ENCODE measurements at regions not wholly inside any gene's neighbourhood (a gene's known extent, or its start where the extent isn't known, plus 50 kb on each side); places are given as distances from the start of the nearest gene placed in this dataset.

- Histone ChIP-seq H3K4me2 (ENCODE audit: insufficient read depth, insufficient read length, low read length) (no peak overlapping the region), H3K79me2 (ENCODE audit: insufficient read depth, low read length) (no peaks in the 10 kb centered on the region), H3K23me2 (ENCODE audit: insufficient read length, low read depth, low read length, poor library complexity, severe bottlenecking) (no peaks in the 10 kb centered on the region), H2BK120ac (ENCODE audit: low read depth, low read length, poor library complexity, severe bottlenecking) (no peak overlapping the region), H3K4ac (ENCODE audit: low read depth, low read length) (no peak overlapping the region), H2AK5ac (ENCODE audit: insufficient read length, low read length) (no peak overlapping the region), H3K27ac (ENCODE audit: insufficient read length, low read depth, low read length) (no peak overlapping the region), H4K8ac (replicated peaks; ENCODE audit: insufficient read length, low read depth, low read length) (no peak overlapping the region), H2BK12ac (ENCODE audit: insufficient read length, low read depth, low read length) (no peak overlapping the region), H2BK20ac (ENCODE audit: low read depth, low read length, poor library complexity, severe bottlenecking) (no peak overlapping the region), H3K23ac (ENCODE audit: insufficient read length, low read depth, low read length) (no peak overlapping the region), H4K20me1 (ENCODE audit: control insufficient read depth, insufficient read depth, insufficient read length) (no peaks in the 10 kb centered on the region), H3T11ph (ENCODE audit: low read length) (no peak overlapping the region), H3K14ac (ENCODE audit: insufficient read depth, low read length) (no peak overlapping the region), H3K9ac (ENCODE audit: extremely low read depth, insufficient read length, low read length) (no peak overlapping the region), H3K27me3 (ENCODE audit: insufficient read depth, low read length) (no peaks in the 10 kb centered on the region), H2AFZ (ENCODE audit: low read length) (no peak overlapping the region), H3K9me3 (ENCODE audit: control insufficient read depth, low read depth, low read length) (no peaks in the 10 kb centered on the region), H3K4me1 (ENCODE audit: insufficient read depth, low read length) (no peaks in the 10 kb centered on the region), H4K91ac (ENCODE audit: insufficient read length, low read depth, low read length) (no peak overlapping the region), H3K18ac (ENCODE audit: insufficient read length, low read depth, low read length) (no peak overlapping the region), H3K56ac (ENCODE audit: insufficient read length, low read depth, low read length) (no peak overlapping the region), H3K79me1 (ENCODE audit: insufficient read depth, low read depth, low read length, poor library complexity, severe bottlenecking) (no peaks in the 10 kb centered on the region), H2BK5ac (ENCODE audit: insufficient read length, low read length) (no peak overlapping the region), H2BK15ac (ENCODE audit: low read depth, low read length) (no peak overlapping the region), H4K5ac (ENCODE audit: insufficient read length, low read depth, low read length) (no peak overlapping the region)
- Mint-ChIP-seq H3K4me1 (no peaks in the 10 kb centered on the region), H3K27me3 (ENCODE audit: low read depth) (no peaks in the 10 kb centered on the region), H3K27ac (no peak overlapping the region), H3K36me3 (ENCODE audit: insufficient read depth in 1 of 3, low read depth in 3 of 3) (no peaks in the 10 kb centered on the region), H3K4me3 (no peak overlapping the region), H3K9me3 (no peaks in the 10 kb centered on the region; a peak in 1 of 5 replicates)
- no CpG with 5 or more reads among the region's 6 CpGs for WGBS (ENCODE audit: extremely low coverage, insufficient read length, low lambda C conversion rate)
- no peak for DNase-seq
- TF ChIP-seq CTCF (conservative IDR thresholded peaks at IDR 0.05) = no peak
Measured at GRCh38 chr18:72995558-72995957, 127.8 kb upstream of the NETO1 start.

Measured in H9 (cell line).